DND-41 (cell line): ENCODE measurements at regions not wholly inside any gene's neighbourhood (a gene's known extent, or its start where the extent isn't known, plus 50 kb on each side); places are given as distances from the start of the nearest gene placed in this dataset.

Experiments used
- EZH2 ChIP-seq: IDR thresholded peaks from 3 replicates; pipeline ENCODE4 v1.6.1; 2012; ENCODE audit warnings: borderline replicate concordance, low read depth, mild to moderate bottlenecking, moderate library complexity, low read length, inconsistent platforms; ENCODE audit not compliant: severe bottlenecking
- TF ChIP-seq, protein P1 (sequence below): IDR thresholded peaks from 2 replicates; pipeline ENCODE4 v1.5.1; 2012; ENCODE audit warnings: borderline replicate concordance, low read length, moderate library complexity, mild to moderate bottlenecking; ENCODE audit not compliant: poor library complexity, severe bottlenecking; ENCODE audit errors: extremely low read depth

DNA sequence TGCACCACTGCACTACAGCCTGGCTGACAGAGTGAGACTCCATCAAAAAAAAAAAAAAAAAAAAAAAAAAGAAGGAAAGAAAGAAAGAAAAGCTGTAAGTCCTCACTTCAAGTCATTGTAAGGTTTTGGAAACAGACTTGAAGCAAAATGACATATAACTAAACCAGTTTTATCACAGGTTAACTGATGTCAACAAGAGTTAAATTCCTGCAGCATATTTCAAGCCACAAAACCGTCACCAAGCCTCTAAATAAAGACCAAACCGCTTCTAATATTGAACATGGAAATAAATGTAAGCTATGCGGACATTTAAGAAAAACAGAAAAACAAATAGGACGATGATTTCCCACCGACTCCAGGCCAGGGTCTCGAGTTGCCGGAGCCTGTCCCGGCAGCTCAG is 88.9 kb upstream of the RPS6KA2 start:
- TF ChIP-seq, protein P1, sequence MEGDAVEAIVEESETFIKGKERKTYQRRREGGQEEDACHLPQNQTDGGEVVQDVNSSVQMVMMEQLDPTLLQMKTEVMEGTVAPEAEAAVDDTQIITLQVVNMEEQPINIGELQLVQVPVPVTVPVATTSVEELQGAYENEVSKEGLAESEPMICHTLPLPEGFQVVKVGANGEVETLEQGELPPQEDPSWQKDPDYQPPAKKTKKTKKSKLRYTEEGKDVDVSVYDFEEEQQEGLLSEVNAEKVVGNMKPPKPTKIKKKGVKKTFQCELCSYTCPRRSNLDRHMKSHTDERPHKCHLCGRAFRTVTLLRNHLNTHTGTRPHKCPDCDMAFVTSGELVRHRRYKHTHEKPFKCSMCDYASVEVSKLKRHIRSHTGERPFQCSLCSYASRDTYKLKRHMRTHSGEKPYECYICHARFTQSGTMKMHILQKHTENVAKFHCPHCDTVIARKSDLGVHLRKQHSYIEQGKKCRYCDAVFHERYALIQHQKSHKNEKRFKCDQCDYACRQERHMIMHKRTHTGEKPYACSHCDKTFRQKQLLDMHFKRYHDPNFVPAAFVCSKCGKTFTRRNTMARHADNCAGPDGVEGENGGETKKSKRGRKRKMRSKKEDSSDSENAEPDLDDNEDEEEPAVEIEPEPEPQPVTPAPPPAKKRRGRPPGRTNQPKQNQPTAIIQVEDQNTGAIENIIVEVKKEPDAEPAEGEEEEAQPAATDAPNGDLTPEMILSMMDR = no peak
- TF ChIP-seq EZH2 = no peak
